SK-N-SH treated with all-trans-retinoic acid at 6 μM for 48 hours (cell line): ENCODE measurements at regions not wholly inside any gene's neighbourhood (a gene's known extent, or its start where the extent isn't known, plus 50 kb on each side); places are given as distances from the start of the nearest gene placed in this dataset.
"Not testable (repeated sequence)": the region's sequence is repeated elsewhere in the genome, so short reads cannot be mapped to it uniquely, and the experiment has no call there.

Source experiments
- ATAC-seq: fragments of 200-7000 bp; cut with Tn5 transposase; 3 replicates; pipeline ENCODE4 v1.9.1; 2020; ENCODE audit warnings: mild to moderate bottlenecking, moderate library complexity
- ARNTL ChIP-seq: fragments of 450-650 bp; formaldehyde crosslinking; IDR thresholded peaks from 2 replicates; pipeline ENCODE4 v1.5.0; 2020; ENCODE audit warnings: low read depth, mild to moderate bottlenecking, moderate library complexity, borderline replicate concordance
- BACH2 ChIP-seq: fragments of 250-450 bp; sonication (Bioruptor Pico); IDR thresholded peaks from 2 replicates; pipeline ENCODE4 v1.9.0; 2021; ENCODE audit warnings: mild to moderate bottlenecking, borderline replicate concordance
- CSRNP3 ChIP-seq: fragments of 250-450 bp; sonication (Bioruptor Pico); IDR thresholded peaks from 2 replicates; pipeline ENCODE4 v1.5.1; 2021; ENCODE audit warnings: mild to moderate bottlenecking, moderate library complexity
- GLIS3 ChIP-seq: fragments of 250-450 bp; sonication (Bioruptor Pico); IDR thresholded peaks from 2 replicates; pipeline ENCODE4 v1.5.0; 2020; ENCODE audit warnings: mild to moderate bottlenecking, moderate library complexity
- ISL1 ChIP-seq: fragments of 250-450 bp; sonication (Bioruptor Pico); IDR thresholded peaks from 2 replicates; pipeline ENCODE4 v2.1.2; 2022; ENCODE audit warnings: mild to moderate bottlenecking, moderate library complexity
- OSR1 ChIP-seq: fragments of 250-450 bp; sonication (Bioruptor Pico); IDR thresholded peaks from 2 replicates; pipeline ENCODE4 v1.8.0; 2022; ENCODE audit warnings: moderate library complexity, mild to moderate bottlenecking, inconsistent platforms
- PATZ1 ChIP-seq: fragments of 250-450 bp; sonication (Bioruptor Pico); IDR thresholded peaks from 2 replicates; pipeline ENCODE4 v1.8.0; 2020; ENCODE audit warnings: mild to moderate bottlenecking, moderate library complexity, borderline replicate concordance
- RARB ChIP-seq: fragments of 250-450 bp; sonication (Bioruptor Pico); IDR thresholded peaks from 2 replicates; pipeline ENCODE4 v1.8.0; 2021; ENCODE audit warnings: mild to moderate bottlenecking, moderate library complexity
- SNAI2 ChIP-seq: fragments of 250-450 bp; sonication (Bioruptor Pico); IDR thresholded peaks from 2 replicates; pipeline ENCODE4 v1.5.0; 2020; ENCODE audit warnings: mild to moderate bottlenecking, moderate library complexity
- TCF4 ChIP-seq: fragments of 250-450 bp; sonication (Bioruptor Pico); IDR thresholded peaks from 2 replicates; pipeline ENCODE4 v1.8.0; 2021; ENCODE audit warnings: mild to moderate bottlenecking, moderate library complexity, borderline replicate concordance
- TOX ChIP-seq: fragments of 250-450 bp; sonication (Bioruptor Pico); IDR thresholded peaks from 2 replicates; pipeline ENCODE4 v1.8.0; 2021; ENCODE audit warnings: mild to moderate bottlenecking, moderate library complexity, borderline replicate concordance
- TSHZ2 ChIP-seq: fragments of 250-450 bp; sonication (Bioruptor Pico); IDR thresholded peaks from 2 replicates; pipeline ENCODE4 v1.5.0; 2020; ENCODE audit warnings: mild to moderate bottlenecking, moderate library complexity
- ZC3H10 ChIP-seq: fragments of 250-450 bp; sonication (Bioruptor Pico); IDR thresholded peaks from 2 replicates; pipeline ENCODE4 v1.5.1; 2021; ENCODE audit warnings: mild to moderate bottlenecking, moderate library complexity
- ZFP3 ChIP-seq: fragments of 250-450 bp; sonication (Bioruptor Pico); IDR thresholded peaks from 2 replicates; pipeline ENCODE4 v1.5.0; 2020; ENCODE audit warnings: mild to moderate bottlenecking, moderate library complexity
- ZFP30 ChIP-seq: fragments of 450-650 bp; formaldehyde crosslinking; IDR thresholded peaks from 2 replicates; pipeline ENCODE4 v1.5.0; 2022; ENCODE audit warnings: mild to moderate bottlenecking, moderate library complexity
- ZNF565 ChIP-seq: fragments of 450-650 bp; formaldehyde crosslinking; conservative IDR thresholded peaks from 2 replicates; pipeline ENCODE4 v1.5.0; 2020; ENCODE audit warnings: low read depth, mild to moderate bottlenecking, moderate library complexity
- ZNF70 ChIP-seq: fragments of 450-650 bp; formaldehyde crosslinking; IDR thresholded peaks from 2 replicates; pipeline ENCODE4 v1.5.0; 2020; ENCODE audit warnings: mild to moderate bottlenecking, moderate library complexity
- ZNF8 ChIP-seq: fragments of 450-650 bp; formaldehyde crosslinking; IDR thresholded peaks from 2 replicates; pipeline ENCODE4 v1.5.0; 2020; ENCODE audit warnings: mild to moderate bottlenecking, moderate library complexity
- TF ChIP-seq, protein P1 (sequence below): fragments of 250-450 bp; sonication (Bioruptor Pico); IDR thresholded peaks from 2 replicates; pipeline ENCODE4 v1.8.0; 2021; ENCODE audit warnings: low read depth, mild to moderate bottlenecking, moderate library complexity, borderline replicate concordance

- TF ChIP-seq CSRNP3 (CRISPR knock-in tag) (no peak), ZFP3 (CRISPR knock-in tag) (no peak), ISL1 (no peak), GLIS3 (no peak), TSHZ2 (no peak), SNAI2 (CRISPR knock-in tag) (no peak), RARB (CRISPR knock-in tag) (no peak)
- TF ChIP-seq, all 23 proteins: peak for 0
These were observed 360.3 kb upstream of the FZD8 start (continued) for GRCh38 chr10:36002445-36002844.

- not testable (repeated sequence) for ATAC-seq
These were observed 358.7 kb upstream of the FZD8 start for GRCh38 chr10:36000754-36001153.

DNA sequence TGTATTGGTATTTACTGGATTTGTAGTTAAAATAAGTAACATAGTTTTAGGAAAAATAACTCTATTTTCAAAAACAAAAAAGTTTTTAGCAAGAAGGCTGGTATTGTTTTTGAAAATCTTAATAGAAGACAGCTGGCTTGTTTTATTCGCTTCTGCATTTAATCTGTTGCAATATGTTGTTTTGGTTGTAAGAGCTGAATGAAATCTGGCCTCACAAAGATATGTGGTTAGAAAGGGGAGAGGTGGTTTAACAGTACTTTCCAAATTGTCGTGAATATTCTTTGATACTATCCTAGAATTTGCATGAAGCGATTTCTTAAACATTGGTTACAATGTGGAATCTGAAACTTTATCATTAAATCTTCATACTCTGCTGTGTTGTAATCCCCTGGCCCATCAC is 355.9 kb upstream of the FZD8 start:
- no peak for ATAC-seq
- TF ChIP-seq SNAI2 (CRISPR knock-in tag) (no peak), OSR1 (CRISPR knock-in tag) (no peak), ZNF8 (CRISPR knock-in tag) (no peak), RARB (CRISPR knock-in tag) (no peak), GLIS3 (no peak), ZC3H10 (CRISPR knock-in tag) (no peak), ARNTL (CRISPR knock-in tag) (no peak), PATZ1 (CRISPR knock-in tag) (no peak), ZNF565 (CRISPR knock-in tag) (no peak), CSRNP3 (CRISPR knock-in tag) (no peak), TSHZ2 (no peak), ZFP30 (CRISPR knock-in tag) (no peak), TCF4 (CRISPR knock-in tag) (no peak), ZFP3 (CRISPR knock-in tag) (no peak), BACH2 (CRISPR knock-in tag) (no peak), TOX (CRISPR knock-in tag) (no peak), ZNF70 (CRISPR knock-in tag) (no peak)
- TF ChIP-seq, protein P1, sequence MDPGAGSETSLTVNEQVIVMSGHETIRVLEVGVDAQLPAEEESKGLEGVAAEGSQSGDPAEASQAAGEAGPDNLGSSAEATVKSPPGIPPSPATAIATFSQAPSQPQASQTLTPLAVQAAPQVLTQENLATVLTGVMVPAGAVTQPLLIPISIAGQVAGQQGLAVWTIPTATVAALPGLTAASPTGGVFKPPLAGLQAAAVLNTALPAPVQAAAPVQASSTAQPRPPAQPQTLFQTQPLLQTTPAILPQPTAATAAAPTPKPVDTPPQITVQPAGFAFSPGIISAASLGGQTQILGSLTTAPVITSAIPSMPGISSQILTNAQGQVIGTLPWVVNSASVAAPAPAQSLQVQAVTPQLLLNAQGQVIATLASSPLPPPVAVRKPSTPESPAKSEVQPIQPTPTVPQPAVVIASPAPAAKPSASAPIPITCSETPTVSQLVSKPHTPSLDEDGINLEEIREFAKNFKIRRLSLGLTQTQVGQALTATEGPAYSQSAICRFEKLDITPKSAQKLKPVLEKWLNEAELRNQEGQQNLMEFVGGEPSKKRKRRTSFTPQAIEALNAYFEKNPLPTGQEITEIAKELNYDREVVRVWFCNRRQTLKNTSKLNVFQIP (CRISPR knock-in tag): no peak
